Neural progenitor cell (in vitro differentiated cells): ENCODE measurements at regions not wholly inside any gene's neighbourhood (a gene's known extent, or its start where the extent isn't known, plus 50 kb on each side); places are given as distances from the start of the nearest gene placed in this dataset.

Experiments used
- CTCF ChIP-seq: fragments of 200-600 bp; sonication (generic); IDR thresholded peaks from 2 replicates; pipeline ENCODE4 v1.5.1; 2017; ENCODE audit warnings: antibody characterized with exemption, mild to moderate bottlenecking
- EZH2phosphoT487 ChIP-seq: fragments of 200-600 bp; sonication (generic); IDR thresholded peaks from 2 replicates; pipeline ENCODE4 v1.6.1; 2017; ENCODE audit warnings: antibody characterized with exemption

GRCh38 chr4:132767901-132768300 lies 381.2 kb upstream of the PCDH10 start:
- TF ChIP-seq CTCF (no peak), EZH2phosphoT487 (no peak)
